ENCODE measurements at regions not wholly inside any gene's neighbourhood (a gene's known extent, or its start where the extent isn't known, plus 50 kb on each side); places are given as distances from the start of the nearest gene placed in this dataset.

DNA sequence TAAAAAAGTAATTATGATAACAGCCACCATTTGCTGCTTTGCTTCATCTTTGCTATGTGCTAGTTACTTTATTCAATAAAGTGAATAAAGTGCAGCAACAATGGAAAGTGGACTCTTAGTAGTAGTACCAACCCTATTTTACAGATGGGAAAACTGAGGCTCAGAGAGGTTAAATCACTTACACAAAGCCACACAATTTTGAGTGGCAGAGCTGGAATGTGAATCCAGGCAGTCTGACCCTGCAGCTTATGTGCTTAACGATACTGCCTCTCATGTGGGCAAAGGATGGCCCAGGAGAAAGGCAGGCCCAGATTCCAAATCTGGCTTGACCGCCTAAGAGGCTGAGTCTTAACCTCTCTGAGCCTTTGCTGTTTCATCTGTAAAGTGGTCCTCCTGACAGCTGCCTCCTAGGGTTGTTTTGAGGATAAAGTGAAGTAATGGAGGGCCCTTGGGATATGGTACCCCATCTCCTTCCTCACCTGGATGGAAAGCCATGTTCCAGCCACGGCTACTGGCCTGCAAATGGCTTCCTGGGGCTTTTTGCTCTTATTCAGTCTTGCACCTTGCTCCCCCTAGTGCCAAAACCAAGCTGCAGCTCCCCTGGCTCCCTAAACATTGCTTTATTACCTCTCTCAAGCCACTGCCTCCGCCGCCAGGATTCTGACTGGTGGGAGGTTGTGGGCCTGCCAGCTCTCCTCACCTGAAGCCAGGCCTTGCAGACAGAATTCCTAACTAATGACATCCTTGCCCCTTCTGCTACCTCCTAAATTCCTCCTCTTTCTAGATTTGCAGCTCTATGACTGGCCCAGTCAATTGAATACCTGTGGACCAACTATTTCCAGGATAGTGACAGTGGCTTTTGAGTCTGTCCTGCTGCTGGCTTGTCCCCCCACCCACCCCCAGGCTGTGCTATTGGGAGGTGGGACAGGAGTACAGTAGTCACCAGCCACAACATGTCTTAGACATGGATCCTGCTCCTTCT is 283.3 kb upstream of the PWP1 start:
- peak; percentile 89 for DNase-seq (ENCODE audit: low spot score)

DNA sequence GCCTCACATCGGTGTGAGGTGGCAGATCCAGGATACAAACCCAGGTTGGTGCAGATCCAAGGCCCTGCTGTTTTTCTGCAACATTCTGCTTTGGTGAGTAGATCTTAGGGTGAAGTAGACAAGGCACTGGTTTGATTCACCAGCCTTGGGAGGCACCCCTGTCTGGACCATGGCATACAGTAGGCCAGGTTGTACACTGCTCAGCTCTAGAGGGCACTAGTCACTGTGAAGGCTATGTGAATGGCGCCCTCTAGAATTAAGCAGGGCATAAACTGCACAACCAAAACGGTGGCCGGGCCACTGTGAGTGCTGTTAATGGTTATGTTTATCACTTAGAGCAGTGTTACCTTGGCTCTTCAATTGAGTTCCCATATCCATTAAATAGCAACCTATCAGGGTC is 280.6 kb upstream of the PWP1 start:
- peak; percentile 71 for DNase-seq (ENCODE audit: low spot score)

DNA sequence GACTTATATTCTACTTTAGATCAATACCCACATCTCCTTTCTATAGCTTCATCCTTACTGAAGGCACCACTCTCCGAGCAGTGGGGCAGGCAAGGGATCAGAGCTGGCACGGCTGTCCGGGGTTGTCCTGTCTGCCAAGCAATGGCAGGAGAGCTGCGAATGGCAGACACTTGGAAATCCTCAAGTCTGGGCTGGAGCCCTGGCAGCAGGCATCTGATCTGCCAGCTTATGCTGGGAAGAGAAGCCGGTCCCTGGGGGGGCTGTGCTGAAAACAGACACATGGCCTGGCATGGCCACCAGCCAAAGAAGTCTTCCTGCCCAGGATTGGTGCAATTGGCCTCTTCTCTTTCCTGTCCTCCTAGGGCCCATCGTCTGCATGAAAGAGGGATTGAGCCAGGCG is 280.2 kb upstream of the PWP1 start:
- no peak for DNase-seq (ENCODE audit: low spot score)

DNA sequence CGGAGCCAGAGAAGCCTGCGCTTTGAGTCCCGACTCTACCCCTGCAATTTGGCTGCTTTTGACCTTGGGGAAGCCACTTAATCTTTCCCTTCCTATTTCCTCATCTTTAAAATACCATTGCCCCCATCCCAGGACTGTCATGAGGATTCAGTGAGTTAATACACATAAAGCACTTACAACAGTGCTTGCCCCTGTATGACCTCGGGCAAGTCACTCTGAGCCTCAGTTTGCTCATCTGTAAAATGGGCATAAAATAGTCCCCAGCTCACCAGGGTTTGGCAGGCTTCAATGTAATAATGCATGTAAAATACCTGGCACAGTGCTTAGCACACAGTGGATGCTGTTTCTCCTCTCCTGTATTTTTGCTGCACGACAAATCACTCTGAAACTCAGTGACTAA is 278.7 kb upstream of the PWP1 start:
- peak; percentile 30 for DNase-seq (ENCODE audit: low spot score)

DNA sequence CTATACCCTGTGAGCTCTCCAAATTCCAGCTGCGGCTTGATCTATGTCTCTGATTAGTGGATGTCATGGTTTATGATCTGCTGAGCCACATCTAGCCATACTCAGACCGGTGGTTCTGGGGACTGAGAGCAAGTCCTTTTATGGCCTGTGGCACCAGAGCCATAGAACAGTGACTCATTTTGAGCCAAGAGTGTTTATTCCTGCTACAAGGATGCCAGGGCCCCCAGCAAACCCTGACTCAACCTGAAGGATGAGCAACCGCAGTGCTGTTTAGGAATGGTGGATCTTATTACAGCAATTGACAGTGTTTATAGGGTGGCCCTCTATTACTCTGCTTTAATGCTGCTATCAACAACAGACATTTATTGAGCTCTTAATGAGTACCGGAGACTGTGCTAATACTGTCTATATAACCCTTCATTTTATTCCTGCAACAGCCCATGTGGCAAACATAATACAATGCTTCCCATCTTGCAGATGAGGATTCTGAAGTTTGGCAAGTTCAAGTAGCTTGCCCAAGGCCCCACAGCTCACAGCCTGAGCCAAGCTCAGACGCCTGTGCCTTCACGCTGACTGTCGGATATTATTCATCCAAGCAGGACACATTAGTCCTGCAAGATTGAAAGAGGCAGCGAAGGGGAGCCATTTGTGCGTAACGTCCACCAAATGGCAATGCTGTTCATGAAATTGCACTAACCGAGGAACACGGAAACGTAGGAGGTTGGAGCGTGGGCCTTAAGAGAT is 273.6 kb upstream of the PWP1 start:
- DNase-seq (ENCODE audit: low spot score): peak; percentile 96

DNA sequence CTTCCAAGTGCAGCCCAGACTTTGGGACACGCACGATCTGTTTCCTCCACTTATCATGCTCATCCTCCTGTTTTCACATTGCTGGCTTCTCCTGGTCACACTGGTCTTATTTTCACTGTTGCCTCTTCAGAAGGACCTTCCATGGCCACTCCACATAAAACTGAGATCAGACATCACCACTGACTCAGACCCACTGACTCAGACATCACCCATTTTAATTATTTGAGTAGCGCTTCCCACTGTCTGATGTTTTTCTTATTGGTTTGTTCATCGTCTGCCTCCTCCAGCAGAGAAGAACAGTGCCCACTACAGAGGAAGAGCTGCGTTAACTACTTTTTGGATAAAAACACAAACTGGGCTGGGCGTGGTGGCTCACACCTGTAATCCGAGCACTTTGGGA is 270.5 kb upstream of the PWP1 start:
- peak; percentile 93 for DNase-seq (ENCODE audit: low spot score)

DNA sequence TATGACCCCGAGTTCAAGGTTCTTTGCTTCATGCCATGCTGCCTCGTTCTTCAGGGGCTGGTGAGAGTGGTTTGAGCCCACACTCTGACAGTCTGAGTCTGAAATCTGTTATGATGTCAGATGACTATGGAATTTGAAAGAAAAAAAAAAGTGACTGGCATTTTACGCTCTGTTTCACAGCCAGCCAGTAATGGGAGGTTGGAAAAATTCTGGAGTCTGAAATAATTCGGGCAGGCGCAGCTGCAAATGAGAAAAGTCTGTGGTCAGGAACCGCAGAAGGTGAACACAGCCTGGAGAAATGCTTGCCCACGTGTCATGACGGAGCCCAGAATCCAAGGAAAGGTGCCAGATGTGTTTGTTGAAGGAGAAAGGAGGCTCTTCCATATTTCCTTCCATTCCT is 269.8 kb upstream of the PWP1 start:
- DNase-seq (ENCODE audit: low spot score): peak; percentile 98

DNA sequence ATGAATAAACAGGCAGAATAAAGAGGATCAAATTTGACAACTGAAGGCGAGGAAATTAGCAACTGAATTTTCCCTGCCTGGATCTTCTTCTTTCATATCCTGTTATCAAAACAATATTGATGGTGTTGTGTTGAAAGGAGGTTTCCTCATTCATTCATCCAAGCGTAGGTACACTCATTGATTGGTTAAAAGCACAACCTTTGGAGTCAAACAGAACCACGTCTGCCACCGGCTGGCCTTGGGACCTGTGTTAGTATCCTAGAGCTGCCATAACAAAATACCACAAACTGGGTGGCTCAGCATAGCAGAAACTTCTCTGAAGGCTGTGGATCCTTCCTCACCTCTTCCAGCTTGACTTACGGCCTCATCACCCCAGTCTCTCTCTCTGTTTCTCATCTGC is 268.6 kb upstream of the PWP1 start:
- no peak for DNase-seq (ENCODE audit: low spot score)

DNA sequence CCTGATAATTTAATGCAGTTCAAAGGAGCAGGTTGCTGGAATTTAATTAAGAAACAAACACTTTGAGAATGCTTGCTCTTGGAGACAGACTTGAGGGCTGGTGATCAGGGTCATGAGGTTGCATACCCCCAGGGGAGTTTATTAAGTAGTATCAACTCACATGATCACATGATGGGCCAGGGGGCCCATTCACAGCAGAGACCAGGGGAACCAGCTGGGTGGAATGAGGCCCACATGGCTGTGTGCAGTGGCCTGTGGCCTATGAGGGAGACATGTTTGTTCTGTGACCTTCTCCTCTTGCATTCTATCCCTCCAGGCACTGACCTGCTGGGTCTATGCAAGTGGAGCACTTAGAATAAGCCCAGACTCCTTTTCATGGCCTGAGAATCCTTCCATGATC is 266.6 kb upstream of the PWP1 start:
- DNase-seq (ENCODE audit: low spot score): no peak

DNA sequence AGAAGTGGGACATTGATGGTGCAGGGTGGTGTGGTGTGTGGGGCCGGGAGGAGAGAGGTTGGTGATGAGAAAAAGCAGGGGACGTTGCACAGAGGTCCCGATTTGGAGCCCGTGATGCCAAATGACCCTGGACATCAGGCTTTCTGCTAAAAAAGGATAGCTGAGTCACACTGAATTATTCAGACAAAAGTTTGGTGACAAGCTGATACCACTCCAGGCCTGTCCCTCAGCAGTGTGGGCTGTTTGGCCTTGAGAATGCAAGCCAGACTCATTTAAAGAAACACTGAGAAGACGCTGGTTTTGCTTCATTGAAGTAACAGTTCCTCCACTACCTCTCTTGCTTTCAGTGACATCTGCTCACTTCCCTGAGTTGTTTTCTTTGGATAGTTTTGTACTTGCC is 262.1 kb upstream of the PWP1 start:
- DNase-seq (ENCODE audit: low spot score): no peak

DNA sequence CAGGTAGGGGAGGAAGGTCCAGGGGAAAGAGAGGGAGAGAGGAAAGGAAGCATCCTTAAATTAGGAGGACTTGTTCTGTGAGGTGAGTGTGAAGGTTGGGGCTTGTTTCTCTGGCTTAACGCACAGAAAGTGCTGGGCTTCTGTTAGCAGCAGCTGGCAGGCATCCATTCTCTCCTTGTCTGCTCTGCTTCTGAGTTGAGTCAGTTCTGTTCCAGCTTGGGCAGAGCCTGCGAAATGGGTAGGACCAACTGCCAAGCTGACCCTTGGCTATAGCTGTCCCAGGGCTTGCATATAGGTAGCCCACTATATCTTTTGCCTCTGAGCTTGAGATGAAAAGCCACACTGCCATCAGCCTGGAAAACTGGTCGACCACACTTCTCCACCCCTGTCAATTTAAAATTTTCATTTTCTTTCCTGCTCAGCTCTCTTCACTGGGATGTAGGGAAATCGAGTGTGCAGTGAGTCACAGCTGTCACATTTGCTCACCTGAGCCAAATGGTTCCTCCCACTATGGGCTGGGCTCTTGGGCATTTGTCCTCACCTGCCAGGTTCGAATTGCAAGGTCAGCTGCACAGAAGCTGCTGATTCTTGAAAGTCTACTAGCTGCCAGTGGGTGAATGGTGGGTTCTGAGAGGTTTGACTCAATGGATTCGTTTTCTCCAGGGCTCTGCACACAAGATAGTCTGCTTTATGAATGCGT is 256.4 kb upstream of the PWP1 start:
- peak; percentile 60 for DNase-seq (ENCODE audit: low spot score)

DNA sequence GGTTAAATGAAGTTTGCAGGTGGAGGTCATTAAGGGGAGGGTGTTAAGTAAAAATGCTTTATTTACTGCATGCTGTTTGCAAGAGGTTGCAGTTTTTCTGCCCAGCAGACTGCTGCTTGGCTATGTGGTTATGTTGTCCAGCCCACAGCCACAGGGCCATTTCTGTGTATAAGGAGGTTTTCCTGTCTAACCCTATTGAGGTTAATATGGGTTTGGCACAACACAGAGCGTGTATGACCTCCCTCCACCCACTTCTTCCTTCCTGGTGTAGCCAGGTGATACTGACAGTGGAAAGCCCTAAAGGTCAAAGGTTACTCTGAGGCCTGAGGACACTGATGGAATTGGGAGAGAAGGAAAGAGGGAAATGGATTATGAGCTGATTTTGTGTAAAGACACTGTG is 253.7 kb upstream of the PWP1 start:
- DNase-seq (ENCODE audit: low spot score): no peak

DNA sequence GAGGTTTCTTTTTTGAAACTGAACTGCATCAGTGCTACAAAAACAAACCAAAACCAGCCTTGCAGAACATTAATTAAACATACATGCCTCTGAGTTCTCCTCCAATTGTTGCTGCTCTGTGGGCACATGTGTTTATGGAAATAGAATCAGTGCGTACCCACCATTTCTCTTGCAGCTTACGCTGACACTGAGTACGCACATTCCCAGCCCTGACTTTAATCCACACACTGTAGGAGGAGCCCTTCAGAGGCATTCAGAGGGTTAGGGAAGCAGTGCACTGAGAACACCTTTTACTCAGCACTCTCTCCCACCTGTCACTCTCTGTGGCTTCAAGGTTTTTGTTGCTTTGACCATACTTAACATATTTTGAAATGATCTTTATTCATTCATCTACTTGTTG is 250.5 kb upstream of the PWP1 start:
- no peak for DNase-seq (ENCODE audit: low spot score)

DNA sequence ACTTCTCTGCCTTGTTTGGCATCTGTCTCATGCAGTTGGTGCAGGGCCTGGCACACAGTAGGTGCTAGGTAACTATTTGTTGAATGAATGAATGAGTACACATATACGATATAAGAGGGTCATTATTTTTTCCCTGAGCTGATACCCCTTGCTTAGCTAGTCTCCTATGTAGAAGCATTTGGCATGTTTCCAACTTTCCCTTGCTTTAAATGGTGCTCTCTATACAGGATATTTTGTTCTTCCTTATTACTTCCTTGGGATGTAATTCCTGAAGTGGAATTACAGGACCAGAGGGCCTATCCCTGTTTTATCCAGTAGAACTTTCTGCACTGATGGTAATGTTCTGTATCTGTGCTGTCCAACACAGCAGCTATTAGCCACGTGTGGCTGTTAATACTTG is 250.1 kb upstream of the PWP1 start:
- no peak for DNase-seq (ENCODE audit: low spot score)

DNA sequence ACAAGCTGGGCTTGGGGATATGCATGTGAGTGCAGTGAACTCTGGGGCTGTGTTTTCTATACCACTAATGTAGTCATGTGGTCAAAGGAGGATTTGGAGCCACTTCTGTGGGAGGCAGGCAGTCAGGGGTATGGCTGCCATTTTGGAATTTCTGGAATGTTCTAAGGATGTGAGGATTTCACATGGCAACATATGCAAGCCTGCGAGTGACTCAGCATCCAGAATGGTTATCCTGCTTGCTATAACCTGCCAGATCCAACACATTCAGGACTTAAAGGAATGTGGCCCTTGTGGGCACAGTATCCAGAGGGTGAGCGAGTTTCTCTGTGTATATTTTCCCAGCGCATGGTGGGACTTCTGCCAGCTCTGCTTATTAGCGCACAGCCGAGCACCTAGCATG is 249.2 kb upstream of the PWP1 start:
- DNase-seq (ENCODE audit: low spot score): peak; percentile 88

DNA sequence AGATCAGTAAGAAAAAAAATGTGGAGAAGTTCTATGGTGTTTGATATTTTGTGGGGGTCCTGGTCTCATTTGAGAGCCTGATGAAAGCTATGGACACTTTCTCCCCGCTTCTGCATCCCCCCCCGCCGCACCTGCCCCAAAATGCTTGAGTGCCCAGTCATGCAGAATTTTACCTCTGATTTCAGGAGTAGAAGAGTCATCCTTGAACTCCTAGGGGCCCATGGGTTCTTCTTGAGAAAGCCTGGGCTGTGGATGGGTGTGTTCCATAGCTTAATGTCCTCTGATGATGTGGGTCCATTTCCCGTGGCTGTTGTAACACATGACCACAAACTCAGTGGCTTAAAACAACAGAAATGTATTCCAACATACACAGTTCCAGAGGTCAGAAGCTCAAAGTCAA is 248.8 kb upstream of the PWP1 start:
- DNase-seq (ENCODE audit: low spot score): no peak

DNA sequence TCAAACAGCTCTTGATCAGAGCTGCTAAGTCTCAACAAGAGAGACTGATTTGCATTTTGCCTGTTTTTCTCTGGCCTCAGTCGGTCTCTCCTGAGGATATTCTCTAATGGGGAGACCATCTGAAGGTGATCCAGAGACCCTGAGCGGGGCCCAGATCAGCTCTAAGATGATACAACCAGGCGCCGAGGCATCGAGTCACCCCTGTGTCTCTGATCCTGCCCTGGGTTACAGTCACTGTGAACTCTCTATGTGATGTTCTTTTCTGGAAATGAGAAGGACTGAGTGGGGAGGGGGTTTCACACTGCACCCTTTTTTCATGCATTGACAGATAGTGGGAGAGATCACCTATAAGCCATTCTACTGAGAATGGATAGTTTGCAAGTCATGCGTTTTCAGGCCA is 247.6 kb upstream of the PWP1 start:
- DNase-seq (ENCODE audit: low spot score): no peak

DNA sequence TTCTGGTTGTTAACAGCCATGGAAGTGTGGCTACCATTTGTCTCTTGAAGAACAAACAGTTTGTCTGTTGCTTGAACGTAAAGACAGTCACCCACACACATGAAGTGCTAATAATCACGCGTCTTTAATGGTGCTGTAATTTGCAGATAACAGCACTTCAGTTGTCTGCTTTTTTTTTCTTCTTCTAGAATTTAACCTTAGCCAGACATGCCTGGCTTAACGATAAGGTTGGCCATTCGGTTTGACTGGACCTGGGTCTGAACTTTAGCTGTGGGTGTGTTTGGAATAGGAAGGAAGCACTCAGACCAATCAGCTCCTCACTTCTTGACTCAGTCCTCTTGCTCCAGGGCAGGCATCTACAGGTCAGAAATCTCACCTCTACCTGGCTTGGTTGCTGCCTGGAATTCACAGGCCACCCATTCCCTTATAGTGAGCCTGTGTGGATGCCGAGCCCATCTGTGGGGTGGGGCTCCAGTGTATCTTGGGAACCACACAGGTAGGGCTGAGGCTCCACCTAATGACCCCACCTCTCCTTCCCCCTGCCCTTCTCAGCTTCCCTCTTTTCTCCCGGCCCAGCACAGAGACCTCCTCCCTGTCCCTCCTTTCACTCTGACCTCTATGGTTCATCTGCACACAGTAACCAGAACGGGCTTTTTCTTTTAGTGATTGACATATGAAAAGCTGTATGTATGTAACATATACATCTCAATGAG is 246.4 kb upstream of the PWP1 start:
- no peak for DNase-seq (ENCODE audit: low spot score)

DNA sequence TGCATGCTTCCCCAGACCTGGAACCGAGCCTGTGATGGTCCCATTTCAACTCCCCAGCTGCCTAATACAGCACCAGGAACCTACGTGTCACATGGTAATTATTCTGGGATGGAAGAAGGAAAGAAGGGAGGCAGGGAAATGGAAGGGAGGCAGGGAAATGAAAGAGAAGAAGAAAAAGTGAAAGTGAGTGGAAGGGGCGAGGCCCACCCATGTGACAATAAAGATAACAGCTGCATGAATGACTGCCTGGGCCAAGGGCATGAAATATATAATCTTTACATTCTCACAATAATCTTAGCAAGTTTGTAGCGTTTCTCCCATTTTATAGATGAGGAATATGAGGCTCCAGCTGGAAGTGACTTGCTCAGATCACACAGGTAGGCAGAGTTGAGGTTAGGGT is 245.0 kb upstream of the PWP1 start:
- no peak for DNase-seq (ENCODE audit: low spot score)

DNA sequence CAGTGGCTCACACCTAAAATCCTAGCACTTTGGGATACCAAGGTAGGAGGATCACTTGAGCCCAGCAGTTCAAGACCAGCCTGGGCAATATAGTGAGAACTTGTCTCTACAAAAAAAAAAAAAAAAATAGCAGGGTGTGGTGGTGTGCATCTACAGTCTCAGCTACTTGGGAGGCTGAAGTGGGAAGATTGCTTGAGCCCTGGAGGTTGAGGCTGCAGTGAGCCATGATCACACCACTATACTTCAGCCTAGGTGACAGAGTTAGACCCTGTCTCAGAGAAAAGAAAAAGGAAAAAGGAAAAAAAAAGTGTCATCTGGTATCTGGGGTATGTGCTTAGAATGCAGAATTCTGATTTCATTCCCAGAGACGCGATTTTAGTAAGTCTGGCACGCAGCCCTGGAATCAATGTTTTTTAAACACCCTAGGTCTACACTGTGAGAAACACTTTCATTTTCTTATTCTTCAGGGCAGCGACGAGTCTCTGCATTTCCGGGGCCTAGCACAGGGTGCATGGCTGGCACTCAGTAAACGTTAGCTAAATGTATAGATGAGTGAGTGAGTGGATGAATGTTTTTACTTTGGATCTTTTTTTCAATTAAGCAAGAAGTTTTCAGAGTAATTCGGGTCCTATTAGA is 243.8 kb upstream of the PWP1 start:
- DNase-seq (ENCODE audit: low spot score): peak; percentile 25

DNA sequence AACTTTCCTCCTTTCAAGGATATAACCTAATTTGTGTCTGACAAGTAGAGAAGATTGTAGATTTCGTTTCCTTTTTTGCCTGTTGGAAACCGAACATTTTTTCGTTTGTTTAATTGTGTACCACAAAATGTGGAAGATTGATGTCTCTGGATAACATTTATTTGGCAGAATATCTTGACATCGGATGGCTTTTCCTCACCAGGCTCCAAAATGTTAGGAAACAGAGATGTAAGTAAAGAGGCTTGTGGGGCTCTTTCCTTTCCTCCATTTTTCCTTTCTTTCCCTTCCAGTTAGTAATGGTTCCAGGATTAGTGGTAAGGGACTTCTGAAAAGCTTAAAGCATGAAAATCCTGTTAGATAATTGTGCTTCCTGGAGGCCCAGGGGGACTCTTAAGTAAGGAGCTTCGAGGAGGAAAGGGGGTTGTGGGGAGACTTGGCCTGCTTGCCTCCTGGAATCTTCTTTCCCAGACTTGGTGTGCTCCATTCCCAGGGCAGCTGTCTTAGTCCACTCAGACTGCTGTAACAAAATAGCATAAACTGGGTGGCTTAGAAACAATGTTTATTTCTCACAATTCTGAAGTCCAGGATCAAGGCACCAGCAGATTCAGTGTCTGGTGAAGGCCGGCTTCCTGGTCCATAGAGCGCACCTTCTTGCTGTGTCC is 243.1 kb upstream of the PWP1 start:
- no peak for DNase-seq (ENCODE audit: low spot score)
